Erythroblast (primary cell): ENCODE measurements at regions not wholly inside any gene's neighbourhood (a gene's known extent, or its start where the extent isn't known, plus 50 kb on each side); places are given as distances from the start of the nearest gene placed in this dataset.

ENCODE experiments used
- GATA1 ChIP-seq: IDR thresholded peaks from 2 replicates; pipeline ENCODE4 v1.6.1; 2011; ENCODE audit warnings: low read depth, mild to moderate bottlenecking, control low read depth, low read length, moderate library complexity
- POLR2A ChIP-seq: IDR thresholded peaks from 2 replicates; pipeline ENCODE4 v1.6.1; 2011; ENCODE audit warnings: mild to moderate bottlenecking, low read length

DNA sequence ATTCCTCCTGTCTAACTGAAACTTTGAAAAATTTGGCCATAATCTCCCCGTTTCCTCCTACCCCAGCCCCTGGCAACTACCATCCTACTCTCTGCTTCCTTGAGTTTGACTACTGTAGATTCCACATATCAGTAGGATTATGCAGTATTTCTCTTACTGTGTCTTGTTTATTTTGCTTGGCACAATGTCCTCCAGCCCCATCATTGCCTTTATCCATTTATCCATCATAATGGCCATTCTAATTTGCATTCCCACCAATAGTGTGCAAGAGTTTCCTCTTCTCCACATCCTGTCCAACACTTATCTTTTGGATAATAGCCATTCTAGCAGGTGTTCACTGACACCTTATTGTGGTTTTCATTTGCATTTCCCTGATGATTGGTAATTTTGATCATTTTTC lies 202.3 kb downstream of the THBS2 start:
- TF ChIP-seq POLR2A (no peak), GATA1 (no peak)
